ENCODE measurements at regions not wholly inside any gene's neighbourhood (a gene's known extent, or its start where the extent isn't known, plus 50 kb on each side); places are given as distances from the start of the nearest gene placed in this dataset.

- H3K4me1 Mint-ChIP-seq (ENCODE audit: low read depth): no peaks in the 10 kb centered on the region
- H3K27me3 Mint-ChIP-seq (ENCODE audit: low read depth): no peaks in the 10 kb centered on the region
- intact Hi-C loops (cut with micrococcal nuclease): no loop called here
- no peaks in the 10 kb centered on the region for H3K36me3 Mint-ChIP-seq (ENCODE audit: low read depth)
- DNase-seq (ENCODE audit: low spot score): no peak
- H3K9me3 Mint-ChIP-seq: no peaks in the 10 kb centered on the region
- H3K4me3 Mint-ChIP-seq (ENCODE audit: low read depth): no peak overlapping the region
- no peak overlapping the region for H3K27ac Mint-ChIP-seq
Observed at GRCh38 chr20:48201188-48201587, 415.9 kb upstream of the SULF2 start.

GRCh38 chr20:48198929-48199451 lies 413.7 kb upstream of the SULF2 start:
- Mint-ChIP-seq H3K27ac (no peak overlapping the region), H3K9me3 (no peaks in the 10 kb centered on the region), H3K36me3 (ENCODE audit: low read depth) (no peaks in the 10 kb centered on the region)

GRCh38 chr20:48197066-48197465 lies 411.8 kb upstream of the SULF2 start:
- H3K36me3 Mint-ChIP-seq (ENCODE audit: low read depth): no peaks in the 10 kb centered on the region
- DNase-seq (ENCODE audit: low spot score): no peak
- H3K4me3 Mint-ChIP-seq (ENCODE audit: low read depth): no peak overlapping the region
- H3K9me3 Mint-ChIP-seq: no peaks in the 10 kb centered on the region
- no peak overlapping the region for H3K27ac Mint-ChIP-seq
- no peaks in the 10 kb centered on the region for H3K4me1 Mint-ChIP-seq (ENCODE audit: low read depth)
- intact Hi-C loops (cut with micrococcal nuclease): no loop called here
- no peaks in the 10 kb centered on the region for H3K27me3 Mint-ChIP-seq (ENCODE audit: low read depth)

More at GRCh38 chr20:48198929-48199451, 413.7 kb upstream of the SULF2 start:
- Mint-ChIP-seq H3K4me1 (ENCODE audit: low read depth) (no peaks in the 10 kb centered on the region), H3K4me3 (ENCODE audit: low read depth) (no peak overlapping the region), H3K27me3 (ENCODE audit: low read depth) (no peaks in the 10 kb centered on the region)
- intact Hi-C loops (cut with micrococcal nuclease): no loop called here
- no peak for DNase-seq (ENCODE audit: low spot score)

GRCh38 chr20:48196486-48196885 lies 411.2 kb upstream of the SULF2 start:
- Mint-ChIP-seq H3K27me3 (ENCODE audit: low read depth) (no peaks in the 10 kb centered on the region), H3K9me3 (no peaks in the 10 kb centered on the region), H3K4me3 (ENCODE audit: low read depth) (no peak overlapping the region), H3K27ac (no peak overlapping the region), H3K36me3 (ENCODE audit: low read depth) (no peaks in the 10 kb centered on the region), H3K4me1 (ENCODE audit: low read depth) (no peaks in the 10 kb centered on the region)
- intact Hi-C loops (cut with micrococcal nuclease): no loop called here
- no peak for DNase-seq (ENCODE audit: low spot score)

- no peak for DNase-seq (ENCODE audit: low spot score)
- H3K9me3 Mint-ChIP-seq: no peaks in the 10 kb centered on the region
- no peak overlapping the region for H3K4me3 Mint-ChIP-seq (ENCODE audit: low read depth)
- no peaks in the 10 kb centered on the region for H3K27me3 Mint-ChIP-seq (ENCODE audit: low read depth)
- H3K4me1 Mint-ChIP-seq (ENCODE audit: low read depth): no peaks in the 10 kb centered on the region
- no peaks in the 10 kb centered on the region for H3K36me3 Mint-ChIP-seq (ENCODE audit: low read depth)
- intact Hi-C loops (cut with micrococcal nuclease): no loop called here
- no peak overlapping the region for H3K27ac Mint-ChIP-seq
Observed at GRCh38 chr20:48196001-48196400, 410.7 kb upstream of the SULF2 start.

GRCh38 chr20:48195121-48195870 lies 410.0 kb upstream of the SULF2 start:
- no peak for DNase-seq (ENCODE audit: low spot score)
- Mint-ChIP-seq H3K9me3 (no peaks in the 10 kb centered on the region), H3K36me3 (ENCODE audit: low read depth) (no peaks in the 10 kb centered on the region), H3K27ac (no peak overlapping the region), H3K27me3 (ENCODE audit: low read depth) (no peaks in the 10 kb centered on the region), H3K4me1 (ENCODE audit: low read depth) (no peaks in the 10 kb centered on the region), H3K4me3 (ENCODE audit: low read depth) (no peak overlapping the region)
- intact Hi-C loops (cut with micrococcal nuclease): no loop called here

- intact Hi-C loops (cut with micrococcal nuclease): no loop called here
- no peak for DNase-seq (ENCODE audit: low spot score)
- H3K36me3 Mint-ChIP-seq (ENCODE audit: low read depth): no peaks in the 10 kb centered on the region
- H3K9me3 Mint-ChIP-seq: no peaks in the 10 kb centered on the region
- no peak overlapping the region for H3K27ac Mint-ChIP-seq
- no peak overlapping the region for H3K4me3 Mint-ChIP-seq (ENCODE audit: low read depth)
- no peaks in the 10 kb centered on the region for H3K27me3 Mint-ChIP-seq (ENCODE audit: low read depth)
- no peaks in the 10 kb centered on the region for H3K4me1 Mint-ChIP-seq (ENCODE audit: low read depth)
Observed at GRCh38 chr20:48194583-48194982, 409.3 kb upstream of the SULF2 start.

DNA sequence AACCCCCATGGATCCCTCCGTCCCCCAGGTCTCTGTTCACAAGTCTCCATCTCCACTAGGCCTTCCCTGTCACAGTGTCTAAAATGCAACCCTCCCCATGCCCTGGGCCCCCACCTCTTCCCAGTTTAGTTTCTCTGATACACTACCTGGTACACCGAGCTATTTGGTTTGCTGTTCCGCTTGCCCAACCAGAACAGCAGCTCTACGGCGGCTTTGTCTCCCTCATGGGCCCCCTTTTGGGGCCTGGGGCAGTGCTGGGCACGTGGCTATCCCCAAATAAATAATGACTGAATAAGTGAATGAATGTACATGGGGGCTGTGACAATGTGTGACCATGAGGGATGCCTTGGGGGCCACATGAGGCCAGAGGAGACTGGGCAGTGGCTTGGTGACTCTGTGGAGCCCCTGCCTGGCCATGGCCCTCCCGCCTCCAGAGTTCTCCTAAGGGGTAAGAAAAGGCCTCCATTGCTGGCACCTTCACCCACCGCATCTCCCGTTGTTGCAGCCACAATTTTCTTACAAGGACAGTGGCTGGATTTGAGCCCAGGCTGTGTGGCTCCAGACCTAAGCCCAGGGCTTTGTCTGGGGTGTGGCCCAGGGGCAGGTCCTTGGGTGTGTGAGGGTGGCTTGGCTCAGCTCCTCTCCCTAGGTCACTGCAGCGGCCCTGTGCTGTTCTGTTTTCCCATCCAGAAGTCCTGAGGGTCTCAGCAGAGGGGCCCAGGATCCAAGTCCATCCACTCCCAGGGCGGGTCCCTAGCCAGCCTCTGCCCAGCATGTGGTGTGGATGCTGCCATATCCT lies 408.5 kb upstream of the SULF2 start:
- no peaks in the 10 kb centered on the region for H3K9me3 Mint-ChIP-seq
- no peaks in the 10 kb centered on the region for H3K4me1 Mint-ChIP-seq (ENCODE audit: low read depth)
- H3K36me3 Mint-ChIP-seq (ENCODE audit: low read depth): no peaks in the 10 kb centered on the region
- DNase-seq (ENCODE audit: low spot score): no peak
- no peak overlapping the region for H3K4me3 Mint-ChIP-seq (ENCODE audit: low read depth)
- H3K27me3 Mint-ChIP-seq (ENCODE audit: low read depth): no peaks in the 10 kb centered on the region
- intact Hi-C loops (cut with micrococcal nuclease): no loop called here
- no peak overlapping the region for H3K27ac Mint-ChIP-seq

DNA sequence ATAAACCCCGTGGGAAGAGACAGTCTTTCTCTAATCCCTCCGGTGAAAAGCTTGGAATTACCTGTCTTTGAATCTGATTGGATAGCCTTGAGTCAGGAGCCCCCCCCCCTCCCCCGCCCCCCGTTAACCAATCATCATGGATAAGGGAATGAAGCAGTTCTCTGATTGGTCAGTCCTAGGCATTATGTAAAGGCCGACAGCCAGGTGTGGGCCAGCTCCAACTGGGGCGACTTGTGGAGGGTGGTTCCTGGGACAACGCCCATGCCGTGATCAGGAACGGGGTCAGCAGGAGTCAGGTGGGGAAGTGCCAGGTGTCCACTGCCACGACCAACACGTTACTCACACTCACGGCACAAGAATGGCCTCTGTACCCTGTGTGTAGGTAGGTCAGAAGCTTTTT lies 406.8 kb upstream of the SULF2 start:
- Mint-ChIP-seq H3K36me3 (ENCODE audit: low read depth) (no peaks in the 10 kb centered on the region), H3K9me3 (no peaks in the 10 kb centered on the region), H3K4me1 (ENCODE audit: low read depth) (no peaks in the 10 kb centered on the region), H3K27me3 (ENCODE audit: low read depth) (no peaks in the 10 kb centered on the region), H3K27ac (no peak overlapping the region), H3K4me3 (ENCODE audit: low read depth) (no peak overlapping the region)
- DNase-seq (ENCODE audit: low spot score): no peak
- intact Hi-C loops (cut with micrococcal nuclease): no loop called here

DNA sequence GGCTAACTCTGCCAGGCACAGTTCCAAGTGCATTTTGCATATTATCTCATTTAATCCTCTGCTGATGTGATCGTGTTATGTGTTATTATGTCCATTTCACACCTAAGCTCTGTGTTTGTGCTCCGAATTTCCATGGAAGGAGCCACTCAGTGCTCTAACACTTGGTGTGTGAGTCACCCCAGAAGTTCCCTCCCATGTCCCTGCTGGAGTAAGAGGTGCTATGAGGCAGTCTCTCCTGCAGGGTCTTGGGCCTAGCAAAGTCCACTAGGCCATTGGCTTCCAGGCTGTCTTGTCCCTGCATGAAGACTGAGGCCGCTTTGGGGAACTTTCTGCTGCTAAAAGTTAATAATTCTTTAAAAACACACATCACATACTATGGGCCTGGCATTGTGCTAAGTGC lies 405.9 kb upstream of the SULF2 start:
- no peak overlapping the region for H3K27ac Mint-ChIP-seq
- H3K4me3 Mint-ChIP-seq (ENCODE audit: low read depth): no peak overlapping the region
- no peaks in the 10 kb centered on the region for H3K9me3 Mint-ChIP-seq
- H3K27me3 Mint-ChIP-seq (ENCODE audit: low read depth): no peaks in the 10 kb centered on the region
- intact Hi-C loops (cut with micrococcal nuclease): no loop called here
- H3K36me3 Mint-ChIP-seq (ENCODE audit: low read depth): no peaks in the 10 kb centered on the region
- DNase-seq (ENCODE audit: low spot score): no peak
- no peaks in the 10 kb centered on the region for H3K4me1 Mint-ChIP-seq (ENCODE audit: low read depth)

DNA sequence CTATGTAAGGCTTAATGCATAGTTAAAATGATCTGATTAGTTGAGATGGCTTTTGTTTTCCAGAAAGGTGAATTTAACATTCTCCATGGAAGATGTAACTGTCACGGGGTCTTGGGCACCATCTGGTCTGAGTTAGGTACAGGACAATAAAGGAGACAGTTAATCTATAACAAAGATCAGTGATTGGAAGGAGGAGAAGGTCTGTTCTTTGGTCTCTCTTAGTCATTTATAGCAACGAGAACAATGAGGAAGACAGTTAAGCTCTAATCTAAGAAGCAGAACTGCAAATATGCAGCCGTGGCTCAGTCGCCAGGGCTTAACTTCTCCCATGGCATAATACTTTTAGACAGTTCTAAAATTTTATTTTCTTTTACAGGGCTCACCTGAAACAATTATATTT lies 405.5 kb upstream of the SULF2 start:
- H3K4me3 Mint-ChIP-seq (ENCODE audit: low read depth): no peak overlapping the region
- no peak for DNase-seq (ENCODE audit: low spot score)
- no peaks in the 10 kb centered on the region for H3K27me3 Mint-ChIP-seq (ENCODE audit: low read depth)
- intact Hi-C loops (cut with micrococcal nuclease): no loop called here
- H3K36me3 Mint-ChIP-seq (ENCODE audit: low read depth): no peaks in the 10 kb centered on the region
- H3K27ac Mint-ChIP-seq: no peak overlapping the region
- no peaks in the 10 kb centered on the region for H3K4me1 Mint-ChIP-seq (ENCODE audit: low read depth)
- no peaks in the 10 kb centered on the region for H3K9me3 Mint-ChIP-seq

DNA sequence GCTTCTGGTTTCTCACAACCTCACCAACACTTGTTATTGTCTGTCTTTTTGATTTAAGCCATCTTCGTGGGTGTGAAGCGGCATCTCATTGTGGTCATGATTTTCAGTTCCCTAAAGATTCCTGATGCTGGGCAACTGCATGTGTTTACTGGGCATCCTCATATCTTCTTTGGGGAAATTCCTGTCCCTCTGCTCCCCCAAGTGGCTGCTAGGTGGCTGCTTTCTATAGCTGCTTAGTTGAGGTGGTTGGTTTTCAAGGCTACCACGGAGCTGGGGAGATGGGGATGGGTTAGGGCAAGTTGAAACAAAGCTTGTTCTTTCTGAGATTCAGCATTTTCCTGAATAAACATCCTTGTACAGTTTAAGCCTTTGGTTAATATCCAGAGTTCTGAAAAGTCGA lies 403.9 kb upstream of the SULF2 start:
- Mint-ChIP-seq H3K4me3 (ENCODE audit: low read depth) (no peak overlapping the region), H3K4me1 (ENCODE audit: low read depth) (no peaks in the 10 kb centered on the region), H3K27ac (no peak overlapping the region), H3K9me3 (no peaks in the 10 kb centered on the region), H3K27me3 (ENCODE audit: low read depth) (no peaks in the 10 kb centered on the region), H3K36me3 (ENCODE audit: low read depth) (no peaks in the 10 kb centered on the region)
- DNase-seq (ENCODE audit: low spot score): no peak
- intact Hi-C loops (cut with micrococcal nuclease): no loop called here

DNA sequence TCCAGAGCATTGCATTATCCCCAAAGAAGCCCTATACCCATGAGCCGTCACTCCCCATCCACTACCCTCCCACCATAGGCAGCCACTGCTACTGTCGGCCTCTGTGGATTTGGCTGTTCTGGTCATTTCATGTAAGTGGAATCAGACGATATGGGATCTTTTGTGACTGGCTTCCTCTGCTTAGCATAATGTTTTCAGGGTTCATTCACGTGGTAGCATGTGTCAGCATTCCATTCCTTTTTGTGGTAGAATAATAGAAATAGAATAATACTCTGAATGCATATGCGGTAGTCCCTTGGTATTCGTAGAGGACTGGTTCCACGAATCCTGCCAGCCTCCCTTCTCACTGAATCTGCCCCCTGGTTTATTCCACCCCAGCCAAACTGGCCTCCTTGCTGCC lies 402.6 kb upstream of the SULF2 start:
- Mint-ChIP-seq H3K4me3 (ENCODE audit: low read depth) (no peak overlapping the region), H3K36me3 (ENCODE audit: low read depth) (no peaks in the 10 kb centered on the region), H3K27me3 (ENCODE audit: low read depth) (no peaks in the 10 kb centered on the region), H3K9me3 (no peaks in the 10 kb centered on the region), H3K4me1 (ENCODE audit: low read depth) (no peaks in the 10 kb centered on the region), H3K27ac (no peak overlapping the region)
- intact Hi-C loops (cut with micrococcal nuclease): no loop called here
- no peak for DNase-seq (ENCODE audit: low spot score)
